GM12878 (cell line): ENCODE measurements at regions not wholly inside any gene's neighbourhood (a gene's known extent, or its start where the extent isn't known, plus 50 kb on each side); places are given as distances from the start of the nearest gene placed in this dataset.

Source experiments
- ATAC-seq: fragments of 200-7000 bp; cut with Tn5 transposase; 3 replicates; pipeline ENCODE4 v1.9.1; 2020; ENCODE audit warnings: mild to moderate bottlenecking, moderate library complexity
- BruUV-seq: library from RNA; stranded (reverse); fragments of 400-500 nt; replicated peaks from 2 replicates; lab custom pipeline; 2021; lab: Mats Ljungman, UMichigan
- CTCF ChIA-PET: fragments of 300-600 bp; sonication (Branson Sonifier 250); formaldehyde crosslinking; extraction: SDS; loops from one replicate; lab custom pipeline; 2021; ENCODE audit warnings: inconsistent platforms; lab: Yijun Ruan, JAX
- POLR2A ChIA-PET: fragments of 350-600 bp; formaldehyde crosslinking; extraction: SDS; loops from one replicate; lab custom pipeline; 2021; ENCODE audit warnings: inconsistent platforms; lab: Charles Lee
- RAD21 ChIA-PET: fragments of 300-600 bp; sonication (Branson Sonifier 250); formaldehyde crosslinking; loops from one replicate; lab custom pipeline; 2023; ENCODE audit warnings: antibody characterized with exemption; ENCODE audit not compliant: unreplicated experiment; lab: Charles Lee
- SMC1A ChIA-PET: fragments of 300-600 bp; sonication (Branson Sonifier 250); formaldehyde crosslinking; loops from one replicate; lab custom pipeline; 2023; ENCODE audit not compliant: unreplicated experiment, uncharacterized antibody; lab: Charles Lee
- DNase-seq: peaks from one replicate; pipeline ENCODE4 v3.0.0-alpha.2; 2011; ENCODE audit warnings: low read depth, low spot score
- FAIRE-seq: peaks from 3 replicates; lab custom pipeline; 2011; peaks lifted over from hg19 to GRCh38; lab: Jason Lieb, UNC
- H2AFZ ChIP-seq: 2 replicates; pipeline ENCODE4 v1.6.0; 2011; ENCODE audit warnings: low read depth, low read length, control low read depth; ENCODE audit not compliant: control insufficient read depth
- H3K27ac ChIP-seq: 2 replicates; pipeline ENCODE4 v1.5.1; 2011; ENCODE audit warnings: control low read depth; ENCODE audit not compliant: control insufficient read depth, insufficient read depth
- H3K27me3 ChIP-seq, 2 experiments: replicated peaks in 1 of 2; 2 replicates each; pipeline versions ENCODE4 v1.6.0 to v1.6.1; 2011; ENCODE audit warnings: low read length in 1 of 2; ENCODE audit not compliant: control insufficient read depth in 2 of 2, insufficient read depth in 2 of 2
- H3K36me3 ChIP-seq, 2 experiments: 2 replicates each; pipeline ENCODE4 v1.5.1; 2011; ENCODE audit warnings: low read length in 1 of 2; ENCODE audit not compliant: control insufficient read depth in 2 of 2, insufficient read depth in 2 of 2
- H3K4me1 ChIP-seq: 2 replicates; pipeline ENCODE4 v1.6.1; 2011; ENCODE audit warnings: mild to moderate bottlenecking, low read length, moderate library complexity, mixed read lengths; ENCODE audit not compliant: control insufficient read depth, insufficient read depth
- H3K4me2 ChIP-seq: 2 replicates; pipeline ENCODE4 v1.6.0; 2011; ENCODE audit warnings: control low read depth; ENCODE audit not compliant: control insufficient read depth, insufficient read depth
- H3K4me3 ChIP-seq: fragments of 200-600 bp; sonication (generic); 2 replicates; pipeline ENCODE4 v1.5.1; 2016
- H3K79me2 ChIP-seq: 2 replicates; pipeline ENCODE4 v1.6.0; 2011; ENCODE audit warnings: low read length; ENCODE audit not compliant: control insufficient read depth, insufficient read depth
- H3K9ac ChIP-seq: 2 replicates; pipeline ENCODE4 v1.8.0; 2011; ENCODE audit warnings: low read length, control low read depth, mixed read lengths; ENCODE audit not compliant: control insufficient read depth, insufficient read depth
- H3K9me3 ChIP-seq: replicated peaks from 3 replicates; pipeline ENCODE4 v1.5.1; 2011; ENCODE audit warnings: mild to moderate bottlenecking, low read length; ENCODE audit not compliant: control insufficient read depth, insufficient read depth
- H4K20me1 ChIP-seq: 2 replicates; pipeline ENCODE4 v1.6.0; 2011; ENCODE audit not compliant: control insufficient read depth, insufficient read depth
- CEBPB ChIP-seq, 2 experiments: fragments of 150-350 bp in 1 of 2; IDR thresholded peaks; 2 replicates each; pipeline ENCODE4 v1.6.1; 2012 to 2014; ENCODE audit warnings: low read depth in 2 of 2, low read length in 2 of 2, borderline replicate concordance in 1 of 2, inconsistent platforms in 1 of 2
- HCFC1 ChIP-seq: fragments of 150-350 bp; IDR thresholded peaks from 2 replicates; pipeline ENCODE4 v1.6.1; 2014; ENCODE audit warnings: low read length
- IKZF1 ChIP-seq: fragments of 450-650 bp; conservative IDR thresholded peaks from 2 replicates; pipeline ENCODE4 v1.6.1; 2017; ENCODE audit warnings: antibody characterized with exemption, mild to moderate bottlenecking
- JUND ChIP-seq: IDR thresholded peaks from 2 replicates; pipeline ENCODE4 v1.6.1; 2012; ENCODE audit warnings: low read depth, mild to moderate bottlenecking, low read length, improper control_type of control experiment, moderate library complexity
- NFIC ChIP-seq: IDR thresholded peaks from 2 replicates; pipeline ENCODE4 v1.6.1; 2012; ENCODE audit warnings: low read depth, mild to moderate bottlenecking, inconsistent platforms, low read length, moderate library complexity
- POU2F2 ChIP-seq: IDR thresholded peaks from 3 replicates; pipeline ENCODE4 v1.6.1; 2011; ENCODE audit warnings: low read depth, mild to moderate bottlenecking, low read length, borderline replicate concordance
- RB1 ChIP-seq: fragments of 450-650 bp; formaldehyde crosslinking; IDR thresholded peaks from 2 replicates; pipeline ENCODE4 v1.6.1; 2017; ENCODE audit warnings: mild to moderate bottlenecking, borderline replicate concordance
- WGBS: methylation state at CpG from one replicate; pipeline ENCODE4 v1.1.6; 2016; ENCODE audit warnings: low lambda C conversion rate; ENCODE audit not compliant: insufficient replicate concordance, insufficient coverage; ENCODE audit errors: missing lambda C conversion rate; 5-methylcytosine and 5-hydroxymethylcytosine counted together
- in situ Hi-C: fragments of 300-500 bp; cut with MboI; formaldehyde crosslinking; loops from 9 replicates; pipeline ENCODE4 v1.14.3; 2018; ENCODE audit warnings: mixed read lengths
- intact Hi-C: fragments of 100-400 bp; cut with micrococcal nuclease; formaldehyde crosslinking; loops from one replicate; pipeline ENCODE4 v1.14.2; 2022; ENCODE audit not compliant: unreplicated experiment
- TF ChIP-seq, protein P1 (sequence below): IDR thresholded peaks from 2 replicates; pipeline ENCODE4 v1.6.1; 2012; ENCODE audit warnings: low read depth, low read length, improper control_type of control experiment
- TF ChIP-seq, protein P2 (sequence below): fragments of 150-350 bp; IDR thresholded peaks from 2 replicates; pipeline ENCODE4 v1.6.1; 2016; ENCODE audit warnings: low read depth, low read length

GRCh38 chrX:88672261-88672660 lies 74.8 kb upstream of the CPXCR1 start:
- Histone ChIP-seq H3K4me3 (no peak overlapping the region), H3K9me3 (no peaks in the 10 kb centered on the region), H4K20me1 (no peaks in the 10 kb centered on the region), H3K4me2 (no peak overlapping the region), H3K9ac (no peak overlapping the region), H3K36me3 (no peaks in the 10 kb centered on the region), H3K27me3 (no peaks in the 10 kb centered on the region), H2AFZ (no peak overlapping the region), H3K4me1 (no peaks in the 10 kb centered on the region), H3K27ac (no peak overlapping the region), H3K79me2 (no peaks in the 10 kb centered on the region)
- intact Hi-C loops = no loop called here
- 6% methylated on average over 4 of the region's 4 CpGs for WGBS
- BruUV-seq = no TSS peak
- DNase-seq (no peak), FAIRE-seq (no peak), ATAC-seq (no peak)
- SMC1A ChIA-PET = no interaction called here
- no peak for TF ChIP-seq CEBPB (IDR thresholded peaks at IDR 0.05; ENCODE audit: borderline replicate concordance in 1 of 2, low read depth in 2 of 2, low read length in 2 of 2)
- TF ChIP-seq, protein P1, sequence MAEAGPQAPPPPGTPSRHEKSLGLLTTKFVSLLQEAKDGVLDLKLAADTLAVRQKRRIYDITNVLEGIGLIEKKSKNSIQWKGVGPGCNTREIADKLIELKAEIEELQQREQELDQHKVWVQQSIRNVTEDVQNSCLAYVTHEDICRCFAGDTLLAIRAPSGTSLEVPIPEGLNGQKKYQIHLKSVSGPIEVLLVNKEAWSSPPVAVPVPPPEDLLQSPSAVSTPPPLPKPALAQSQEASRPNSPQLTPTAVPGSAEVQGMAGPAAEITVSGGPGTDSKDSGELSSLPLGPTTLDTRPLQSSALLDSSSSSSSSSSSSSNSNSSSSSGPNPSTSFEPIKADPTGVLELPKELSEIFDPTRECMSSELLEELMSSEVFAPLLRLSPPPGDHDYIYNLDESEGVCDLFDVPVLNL = no peak
- no peak for TF ChIP-seq POU2F2
- TF ChIP-seq IKZF1 = no peak
- no peak for TF ChIP-seq NFIC
- TF ChIP-seq RB1 = no peak
- no peak for TF ChIP-seq HCFC1
- TF ChIP-seq, protein P2, sequence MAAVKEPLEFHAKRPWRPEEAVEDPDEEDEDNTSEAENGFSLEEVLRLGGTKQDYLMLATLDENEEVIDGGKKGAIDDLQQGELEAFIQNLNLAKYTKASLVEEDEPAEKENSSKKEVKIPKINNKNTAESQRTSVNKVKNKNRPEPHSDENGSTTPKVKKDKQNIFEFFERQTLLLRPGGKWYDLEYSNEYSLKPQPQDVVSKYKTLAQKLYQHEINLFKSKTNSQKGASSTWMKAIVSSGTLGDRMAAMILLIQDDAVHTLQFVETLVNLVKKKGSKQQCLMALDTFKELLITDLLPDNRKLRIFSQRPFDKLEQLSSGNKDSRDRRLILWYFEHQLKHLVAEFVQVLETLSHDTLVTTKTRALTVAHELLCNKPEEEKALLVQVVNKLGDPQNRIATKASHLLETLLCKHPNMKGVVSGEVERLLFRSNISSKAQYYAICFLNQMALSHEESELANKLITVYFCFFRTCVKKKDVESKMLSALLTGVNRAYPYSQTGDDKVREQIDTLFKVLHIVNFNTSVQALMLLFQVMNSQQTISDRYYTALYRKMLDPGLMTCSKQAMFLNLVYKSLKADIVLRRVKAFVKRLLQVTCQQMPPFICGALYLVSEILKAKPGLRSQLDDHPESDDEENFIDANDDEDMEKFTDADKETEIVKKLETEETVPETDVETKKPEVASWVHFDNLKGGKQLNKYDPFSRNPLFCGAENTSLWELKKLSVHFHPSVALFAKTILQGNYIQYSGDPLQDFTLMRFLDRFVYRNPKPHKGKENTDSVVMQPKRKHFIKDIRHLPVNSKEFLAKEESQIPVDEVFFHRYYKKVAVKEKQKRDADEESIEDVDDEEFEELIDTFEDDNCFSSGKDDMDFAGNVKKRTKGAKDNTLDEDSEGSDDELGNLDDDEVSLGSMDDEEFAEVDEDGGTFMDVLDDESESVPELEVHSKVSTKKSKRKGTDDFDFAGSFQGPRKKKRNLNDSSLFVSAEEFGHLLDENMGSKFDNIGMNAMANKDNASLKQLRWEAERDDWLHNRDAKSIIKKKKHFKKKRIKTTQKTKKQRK = no peak
- no peak for TF ChIP-seq JUND
- RAD21 ChIA-PET = no interaction called here
- POLR2A ChIA-PET = no interaction called here
- in situ Hi-C loops = no loop called here
- CTCF ChIA-PET = no interaction called here
